Right ventricle myocardium superior (tissue), 1 donor: ENCODE measurements at regions not wholly inside any gene's neighbourhood (a gene's known extent, or its start where the extent isn't known, plus 50 kb on each side); places are given as distances from the start of the nearest gene placed in this dataset.

Experiments
- ATAC-seq: fragments of 200-7000 bp; cut with Tn5 transposase; one replicate; pipeline ENCODE4 v1.9.1; 2020; ENCODE audit warnings: mild to moderate bottlenecking; ENCODE audit not compliant: poor library complexity
- DNase-seq: peaks from one replicate; pipeline ENCODE4 v3.0.0-alpha.2; 2020
- intact Hi-C: fragments of 100-400 bp; cut with DNase I; formaldehyde crosslinking; loops from one replicate; pipeline ENCODE4 v1.11.2; 2022
- donor health status: DM: no; HTN: yes; CAD: no; lungs with severe emphysema.

DNA sequence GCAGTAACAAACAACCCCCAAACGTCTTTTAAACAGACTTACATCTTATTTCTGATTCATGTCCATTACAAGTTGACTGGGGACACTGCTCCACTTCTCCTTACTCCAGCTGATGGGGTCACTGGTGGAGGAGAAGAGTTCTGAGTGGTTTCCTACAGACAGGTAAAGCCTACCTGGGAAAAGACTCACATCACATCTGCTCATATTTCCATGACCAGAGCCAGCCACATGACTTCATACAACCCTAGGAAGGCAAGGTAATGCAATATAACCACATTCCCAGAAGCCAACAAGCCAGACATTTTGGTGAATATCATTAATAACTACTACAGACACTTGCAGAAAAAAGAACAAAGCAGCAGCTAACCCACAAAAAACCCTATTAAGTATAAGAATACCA is 90.5 kb upstream of the IRX6 start:
- no peak for DNase-seq
- intact Hi-C loops = no loop called here

DNA sequence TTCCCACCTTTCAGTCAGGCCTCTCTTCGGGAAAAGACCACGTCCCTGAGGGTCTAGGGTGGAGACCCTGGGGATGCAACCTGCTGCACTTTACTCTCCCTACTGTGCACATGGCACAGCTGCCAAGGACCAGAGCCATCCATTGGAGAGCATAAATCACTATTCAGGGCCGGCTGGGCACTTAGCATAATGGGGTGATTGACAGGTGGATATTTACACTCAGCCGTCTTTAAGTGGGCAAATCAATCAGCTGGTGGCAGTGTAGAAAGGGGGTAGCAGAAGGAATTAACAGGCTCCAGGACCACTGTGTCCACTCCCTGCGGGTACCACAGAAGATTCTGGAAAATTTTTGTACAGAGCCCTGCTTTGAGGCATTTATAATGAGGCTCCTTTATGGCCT is 87.3 kb upstream of the IRX6 start:
- intact Hi-C loops = no loop called here
- DNase-seq (no peak), ATAC-seq (no peak)

More for the DNA sequence above, 90.5 kb upstream of the IRX6 start:
- no peak for ATAC-seq

DNA sequence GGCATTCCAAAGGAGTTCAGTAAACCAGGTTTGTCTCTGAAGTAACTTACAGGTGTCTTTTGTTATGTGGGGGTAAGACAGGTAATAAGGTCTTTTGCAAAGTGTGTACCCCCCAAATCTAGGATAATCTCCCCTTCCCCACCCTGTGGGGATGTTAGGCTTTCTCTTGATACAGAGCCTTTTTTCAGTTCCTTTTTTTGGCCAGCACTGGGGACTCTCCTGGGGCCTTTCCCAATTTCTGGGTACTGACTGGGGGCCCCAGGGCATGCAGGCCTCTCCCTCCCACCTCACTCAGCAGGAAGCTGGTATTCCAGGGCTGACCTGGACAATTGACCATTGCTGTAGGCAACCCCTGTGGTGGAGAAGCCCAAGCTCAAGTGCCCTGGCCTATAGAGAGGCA is 84.3 kb upstream of the IRX6 start:
- intact Hi-C loops = no loop called here
- DNase-seq (no peak), ATAC-seq (no peak)

DNA sequence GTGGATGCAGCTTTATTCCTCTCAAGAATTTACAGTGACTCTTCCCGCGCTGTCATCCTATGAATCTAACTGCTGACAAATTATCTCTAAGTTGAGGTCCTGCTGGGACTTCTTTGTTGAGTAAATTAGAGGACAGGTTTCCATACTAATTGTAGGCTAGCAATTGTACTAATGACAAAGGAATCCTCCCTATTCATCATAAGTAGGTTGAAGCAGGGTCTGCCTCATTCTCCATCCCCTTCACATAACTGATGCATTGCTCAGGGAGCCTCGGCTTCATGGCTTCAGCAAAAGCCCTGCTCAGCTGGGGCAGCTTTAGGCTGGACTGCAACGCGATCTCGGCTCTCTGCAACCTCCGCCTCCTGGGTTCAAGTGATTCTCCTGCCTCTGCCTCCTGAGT is 83.1 kb upstream of the IRX6 start:
- ATAC-seq (no peak), DNase-seq (no peak)
- intact Hi-C loops = no loop called here

DNA sequence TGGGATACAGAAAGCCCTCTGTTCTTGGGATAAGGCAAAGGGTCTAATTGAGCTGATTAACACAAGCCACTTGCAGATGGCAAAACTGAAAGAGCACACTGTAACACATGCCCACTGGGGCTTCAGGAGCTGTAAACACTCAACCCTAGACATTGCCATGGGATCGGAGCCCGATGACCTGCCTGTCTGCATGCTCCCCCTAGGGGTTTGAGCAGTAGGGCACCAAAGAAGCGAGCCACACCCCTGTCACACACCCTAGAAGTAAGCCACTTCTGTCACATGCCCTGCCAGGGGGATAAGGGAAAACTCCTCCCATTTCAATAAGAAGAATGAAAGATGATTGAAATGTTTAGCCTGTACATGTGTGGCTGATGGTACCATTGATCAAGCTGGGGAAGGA is 81.3 kb upstream of the IRX6 start:
- intact Hi-C loops = no loop called here
- no peak for ATAC-seq
- DNase-seq = no peak

DNA sequence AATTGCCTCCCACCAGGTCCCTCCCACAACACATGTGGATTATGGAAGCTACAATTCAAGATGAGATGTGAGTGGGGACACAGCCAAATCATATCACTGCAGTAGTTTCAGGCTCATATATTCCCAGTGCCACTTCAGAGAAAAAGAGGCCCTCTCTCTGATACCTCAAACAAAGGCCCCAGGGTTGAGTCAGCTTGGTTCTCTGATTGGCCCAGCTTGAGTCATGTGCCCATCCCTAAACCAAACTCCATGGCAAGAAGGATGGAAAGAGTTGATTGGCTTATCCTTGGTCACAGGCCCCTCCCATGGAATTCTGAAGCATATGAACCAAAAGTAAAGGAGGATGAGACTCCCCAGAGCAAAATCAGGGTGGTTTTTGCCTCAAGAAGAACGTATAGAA is 75.9 kb upstream of the IRX6 start:
- intact Hi-C loops = no loop called here
- no peak for DNase-seq
- no peak for ATAC-seq

DNA sequence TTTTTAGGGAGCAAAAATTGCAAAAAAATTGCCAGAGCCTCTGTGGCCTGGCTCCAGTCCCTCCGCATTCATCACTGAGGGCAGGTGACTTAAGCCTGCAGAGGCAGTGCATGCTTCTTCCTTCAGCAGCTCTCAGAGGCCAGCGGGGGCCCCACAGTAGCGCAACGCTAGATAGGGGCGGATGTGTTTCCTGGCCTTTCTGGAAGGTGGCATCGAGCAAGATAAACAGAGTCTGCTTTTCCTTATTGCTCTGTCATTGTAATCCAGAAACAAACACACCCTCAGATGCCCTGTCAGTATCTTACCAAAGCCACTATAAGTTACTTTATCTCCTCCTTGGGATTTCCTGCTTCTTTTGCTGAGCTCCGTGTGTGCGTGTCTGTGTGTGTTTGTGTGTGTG is 75.5 kb upstream of the IRX6 start:
- intact Hi-C loops = no loop called here
- ATAC-seq (no peak), DNase-seq (no peak)

DNA sequence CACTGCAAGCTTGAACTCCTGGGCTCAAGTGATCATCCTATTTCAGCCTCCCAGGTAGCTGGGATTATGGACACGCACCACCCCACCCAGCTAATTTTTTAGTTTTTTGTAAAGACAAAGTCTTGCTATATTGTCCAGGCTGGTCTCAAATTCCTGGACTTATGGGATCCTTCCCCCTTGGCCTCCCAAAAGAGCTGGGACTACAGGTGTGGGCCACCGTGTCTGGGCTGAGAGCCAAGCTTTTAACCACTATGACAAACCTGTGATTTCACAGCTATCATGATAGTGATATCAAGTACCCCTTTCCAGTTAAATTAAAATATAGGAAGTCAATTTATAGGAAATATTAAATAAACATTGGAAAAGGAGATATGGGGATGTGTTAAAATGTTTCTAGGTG is 74.6 kb upstream of the IRX6 start:
- DNase-seq (no peak), ATAC-seq (no peak)
- intact Hi-C loops = no loop called here

DNA sequence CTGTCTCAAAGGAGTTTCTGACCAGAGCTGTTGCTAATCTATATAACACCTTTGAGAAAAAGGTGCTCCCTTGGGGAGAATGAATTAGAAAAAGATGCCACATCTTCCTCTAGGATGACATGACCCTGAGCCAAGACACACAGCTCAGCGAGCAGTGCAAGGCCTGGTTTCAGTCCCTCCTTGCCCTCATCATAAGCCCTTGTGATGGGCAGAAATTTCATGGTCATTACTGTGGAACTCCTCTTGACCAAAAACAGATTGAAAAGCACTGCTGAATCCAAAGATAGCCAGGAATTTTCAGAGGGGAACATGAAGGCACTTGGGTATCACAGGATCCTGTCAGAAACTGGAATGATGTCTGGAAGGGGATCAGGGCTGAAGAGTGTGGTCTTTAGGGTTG is 74.1 kb upstream of the IRX6 start:
- ATAC-seq (no peak), DNase-seq (no peak)
- intact Hi-C loops = no loop called here

DNA sequence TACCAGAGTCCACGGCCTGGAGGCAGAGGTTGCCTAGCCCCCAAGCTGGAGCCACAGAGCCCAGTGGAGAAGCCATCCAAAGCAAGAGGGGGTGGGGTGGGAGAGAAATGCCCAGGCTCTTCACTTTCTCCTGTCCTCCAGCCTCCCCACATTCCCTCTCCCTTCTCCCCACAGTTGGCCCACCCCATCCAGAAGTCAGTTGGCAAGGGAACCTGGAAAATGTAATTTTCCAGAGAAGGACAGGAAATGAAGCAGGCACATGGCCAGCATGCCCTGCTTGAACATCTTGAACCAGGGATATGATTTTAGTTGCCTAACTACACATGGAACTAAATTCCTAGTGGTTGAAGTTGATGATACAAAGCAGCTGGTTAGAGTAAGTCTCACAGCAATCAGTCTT is 73.3 kb upstream of the IRX6 start:
- no peak for ATAC-seq
- no peak for DNase-seq
- intact Hi-C loops = no loop called here

DNA sequence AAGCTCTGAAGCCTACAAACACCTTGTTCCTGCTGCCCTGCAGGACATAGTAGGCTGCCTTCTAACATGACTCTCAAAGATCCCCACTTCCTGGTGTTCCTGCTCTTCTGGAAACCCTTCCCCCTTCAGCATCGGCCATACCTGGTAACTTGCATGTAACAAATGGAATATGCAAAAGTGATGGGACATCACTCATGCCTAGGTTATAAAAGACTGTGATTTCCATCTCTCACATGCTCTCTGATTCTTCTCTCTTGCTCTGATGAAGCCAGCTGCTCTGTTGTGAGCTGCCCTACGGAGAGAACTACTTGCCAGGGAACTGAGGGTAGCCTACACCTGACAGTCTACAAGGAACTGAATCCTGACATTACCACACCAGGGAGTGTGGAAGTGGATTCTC is 72.9 kb upstream of the IRX6 start:
- ATAC-seq (no peak), DNase-seq (no peak)
- intact Hi-C loops = no loop called here

DNA sequence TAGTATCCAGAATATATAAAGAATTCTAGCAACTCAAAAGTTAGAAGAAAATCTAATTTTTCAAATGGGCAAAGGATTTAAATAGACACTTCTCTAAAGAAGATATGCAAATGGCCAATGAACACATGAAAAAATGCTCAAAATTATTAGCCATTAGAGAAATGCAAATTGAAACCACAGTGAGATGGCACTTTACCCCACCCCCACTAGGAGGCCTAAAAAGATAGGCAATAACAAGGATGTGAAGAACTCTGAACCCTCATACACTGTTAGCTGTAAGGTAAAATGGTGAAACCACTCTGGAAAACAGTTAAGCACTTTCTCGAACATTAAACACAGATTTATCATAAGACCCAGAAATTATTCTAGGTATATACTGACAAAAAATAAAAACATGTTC is 71.4 kb upstream of the IRX6 start:
- ATAC-seq = no peak
- DNase-seq = no peak
- intact Hi-C loops = no loop called here

DNA sequence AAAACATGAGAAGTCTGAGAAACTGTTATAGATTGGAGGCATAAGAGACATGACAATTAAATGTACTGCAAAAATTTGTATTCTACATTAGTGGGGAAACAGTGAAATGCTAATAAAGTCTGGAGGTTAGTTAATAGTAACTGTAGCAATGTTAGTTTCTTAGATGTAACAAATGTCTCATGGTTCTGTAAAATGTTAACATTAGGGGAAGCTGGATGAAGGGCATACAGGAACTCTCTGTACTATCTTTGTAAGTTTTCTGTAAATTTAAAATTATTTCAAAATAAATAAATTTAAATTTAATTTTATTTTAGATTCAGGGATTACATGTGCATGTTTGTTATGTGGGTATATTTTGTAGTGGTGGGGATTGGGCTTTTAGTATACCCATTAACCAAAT is 70.0 kb upstream of the IRX6 start:
- DNase-seq (no peak), ATAC-seq (no peak)
- intact Hi-C loops = no loop called here

DNA sequence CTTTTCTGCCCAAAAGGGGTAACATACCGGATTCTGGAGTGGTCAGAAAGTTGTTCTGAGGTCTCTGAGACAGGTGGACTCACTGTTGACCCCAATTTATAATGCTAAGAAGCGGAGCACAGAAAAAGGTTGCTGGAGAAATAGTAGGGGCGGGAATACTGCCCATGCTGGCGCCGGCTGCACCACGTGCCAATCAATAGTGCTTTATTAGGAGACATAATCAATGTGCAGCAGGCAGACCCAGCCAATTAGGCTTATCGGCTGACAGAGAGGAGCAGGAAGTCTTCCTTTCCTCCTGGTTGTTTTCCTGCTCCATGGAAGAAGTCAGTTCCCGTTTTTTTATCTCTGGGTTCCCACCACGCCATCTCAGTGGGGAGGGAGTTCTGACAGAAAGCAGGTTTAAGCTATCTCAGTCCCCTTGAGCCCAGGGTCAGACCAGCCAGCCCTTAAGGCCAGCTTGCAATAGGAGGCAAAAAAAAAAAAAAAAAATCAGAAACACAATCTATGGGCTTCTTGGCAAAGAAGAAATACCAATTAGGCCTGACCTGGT is 68.2 kb upstream of the IRX6 start:
- intact Hi-C loops = no loop called here
- DNase-seq = no peak
- no peak for ATAC-seq

DNA sequence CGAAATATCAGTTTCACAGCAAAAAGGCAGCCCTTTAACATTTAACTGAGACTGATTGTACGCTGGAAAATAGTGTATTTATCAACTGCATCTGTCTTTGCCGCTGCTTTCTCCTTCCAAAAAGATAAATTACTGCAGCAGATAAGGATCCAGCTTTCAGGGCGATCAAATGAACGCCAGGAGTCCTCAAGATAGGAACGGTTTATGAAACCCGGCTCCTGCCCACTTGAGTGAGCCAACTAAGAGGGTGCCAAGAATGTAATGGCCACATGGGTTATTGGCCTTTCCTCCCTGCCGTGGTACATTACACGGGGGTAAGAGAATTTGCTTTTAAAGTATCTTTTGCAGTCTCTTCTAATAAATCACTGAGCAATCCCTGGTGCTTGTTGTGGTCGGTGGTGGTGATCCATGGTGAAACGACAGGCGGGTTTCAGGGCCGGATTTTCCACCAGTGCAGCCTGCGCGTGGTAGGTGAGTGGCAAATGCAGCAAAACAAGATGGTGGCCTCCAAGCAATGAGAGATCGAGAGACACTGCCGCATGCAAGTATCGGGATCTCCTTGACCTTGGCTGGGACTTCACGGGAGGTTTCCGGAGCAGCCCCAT is 67.5 kb upstream of the IRX6 start:
- DNase-seq (no peak), ATAC-seq (no peak)
- intact Hi-C loops = no loop called here

DNA sequence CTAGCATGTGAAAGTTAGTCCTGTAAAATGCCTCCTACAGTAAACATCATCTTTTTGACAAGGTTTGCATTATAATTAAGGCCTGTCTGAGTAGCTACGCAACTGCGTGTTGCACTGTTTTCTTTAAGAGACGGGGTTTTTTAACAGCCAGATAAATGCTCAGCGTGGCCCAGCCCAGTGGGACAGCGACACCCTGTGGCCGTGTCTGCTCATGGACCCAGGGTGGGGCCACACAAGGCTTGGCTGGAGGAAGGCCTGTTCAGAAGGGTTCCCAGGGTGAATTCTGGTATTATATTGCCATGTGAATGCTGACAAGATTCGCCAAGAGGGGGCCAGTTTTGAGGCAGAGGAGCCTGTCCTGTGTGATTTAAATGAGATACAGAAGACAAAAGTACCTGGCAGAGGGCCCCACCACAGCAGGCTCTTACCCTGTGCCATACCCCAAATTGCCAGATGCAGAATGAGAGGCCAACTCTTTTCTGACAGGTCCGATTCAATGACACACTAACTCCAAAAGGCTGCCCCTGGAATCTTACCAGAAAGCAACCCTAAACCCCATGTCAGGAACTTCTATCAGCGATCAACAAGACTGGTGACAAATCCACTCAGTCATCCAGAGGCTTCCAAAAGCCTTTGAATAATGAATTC is 65.9 kb upstream of the IRX6 start:
- intact Hi-C loops = no loop called here
- peak; percentile 77 for ATAC-seq

DNA sequence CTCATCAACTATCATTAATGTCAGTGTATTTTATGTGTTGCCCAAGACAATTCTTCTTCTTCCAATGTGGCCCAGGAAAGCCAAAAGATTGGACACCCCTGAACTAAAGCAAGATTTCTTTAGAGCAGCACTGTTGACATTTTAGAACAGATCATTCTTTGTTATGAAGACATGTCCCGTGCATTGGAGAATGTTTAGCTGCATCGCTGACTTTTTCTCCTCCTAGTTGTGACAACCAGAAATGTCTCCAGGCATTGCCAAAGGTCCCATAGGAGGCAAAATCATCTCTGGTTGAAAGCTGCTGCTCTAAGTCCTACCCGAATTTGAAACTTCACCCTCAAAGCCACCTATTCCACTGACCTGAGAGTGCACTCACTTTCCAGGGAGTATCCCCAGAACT is 62.7 kb upstream of the IRX6 start:
- DNase-seq (no peak), ATAC-seq (no peak)
- intact Hi-C loops = no loop called here

More for the DNA sequence above, 65.9 kb upstream of the IRX6 start:
- peak; percentile 67 for DNase-seq

DNA sequence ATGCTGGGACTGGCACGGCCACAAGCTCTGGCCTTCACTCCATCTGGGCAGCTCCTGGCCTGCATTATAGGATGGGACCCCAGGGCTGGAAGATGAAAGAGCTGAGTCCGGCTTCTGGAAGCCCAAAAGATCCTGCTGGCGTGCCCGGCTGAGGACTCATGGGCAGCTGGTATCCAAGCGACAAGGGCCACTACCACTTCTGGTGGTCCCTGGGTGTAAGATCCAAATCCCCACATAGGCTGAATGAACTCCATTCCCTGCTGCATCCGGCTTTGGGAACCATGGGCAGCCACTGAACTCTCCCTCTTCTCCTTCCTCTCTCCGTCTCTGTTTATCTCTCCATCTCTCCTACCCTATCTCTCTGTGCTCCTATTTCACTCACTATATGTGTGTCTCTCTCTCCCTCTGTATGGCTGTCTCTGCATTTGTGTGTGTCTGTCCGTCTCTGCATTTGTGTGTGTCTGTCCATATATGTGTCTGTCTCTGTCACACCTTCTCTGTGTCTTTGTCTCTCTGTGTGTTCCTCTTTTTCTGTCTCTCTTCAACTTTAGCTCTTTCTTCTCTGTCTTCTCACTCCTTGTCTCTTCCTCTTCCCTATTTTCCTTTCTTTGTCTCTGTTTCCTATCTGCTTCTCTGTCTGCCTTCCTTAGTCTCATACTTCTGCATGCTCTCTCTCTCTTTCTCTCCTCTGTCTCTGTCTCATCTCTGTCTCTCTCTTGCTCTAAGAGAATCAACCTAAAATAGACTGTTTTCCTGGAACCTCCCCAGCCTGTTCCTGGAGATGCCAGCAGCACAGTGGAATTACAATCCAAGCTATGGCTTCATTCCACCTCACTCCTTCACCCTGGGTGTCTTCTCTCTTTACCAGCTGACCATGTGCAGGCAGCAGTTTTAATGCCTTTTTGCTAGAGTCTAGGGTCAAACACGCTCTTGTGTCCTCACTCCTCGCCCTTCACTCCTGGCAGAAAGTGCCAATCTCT is 60.4 kb upstream of the IRX6 start:
- ATAC-seq = peak; percentile 85
- intact Hi-C loops = no loop called here

DNA sequence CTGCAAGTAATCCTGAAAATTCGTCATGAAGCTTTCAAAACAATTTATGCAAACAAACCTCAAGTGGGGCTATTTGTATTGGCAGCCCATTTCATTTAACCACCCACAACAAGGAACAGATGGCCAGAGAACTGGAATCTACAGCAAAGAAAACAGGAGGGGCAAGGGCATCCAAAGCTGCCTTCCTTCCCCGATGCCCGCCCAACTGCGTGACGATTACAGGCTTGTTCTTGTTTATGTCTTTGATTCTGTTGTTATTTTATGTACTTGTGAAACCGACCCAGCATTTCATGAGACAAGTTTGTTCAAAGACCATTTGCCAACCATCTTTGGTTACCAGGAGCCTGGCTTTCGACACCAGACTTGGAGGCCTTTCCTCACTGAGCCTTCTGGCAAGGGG is 59.1 kb upstream of the IRX6 start:
- no peak for ATAC-seq
- no peak for DNase-seq
- intact Hi-C loops = no loop called here

More for the DNA sequence above, 60.4 kb upstream of the IRX6 start:
- no peak for DNase-seq

DNA sequence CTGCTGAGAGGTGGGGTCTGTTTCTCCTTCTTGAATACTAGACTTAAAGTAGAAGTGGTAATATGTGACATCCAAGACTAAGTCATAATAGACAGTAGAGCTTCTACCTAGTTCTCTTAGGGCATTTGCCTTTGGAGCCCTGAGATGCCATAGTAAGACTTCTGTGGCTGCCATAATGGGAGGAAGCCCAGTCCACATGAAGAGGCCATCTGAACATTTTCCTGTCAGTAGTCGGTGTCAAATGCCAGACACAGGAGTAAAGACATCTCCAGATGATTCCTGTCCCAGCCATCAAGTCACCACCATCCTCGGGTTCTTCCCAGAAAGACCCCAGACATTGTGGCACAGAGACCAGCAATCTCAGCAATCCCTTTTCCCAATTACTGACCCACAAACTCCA is 58.1 kb upstream of the IRX6 start:
- intact Hi-C loops = no loop called here
- DNase-seq (no peak), ATAC-seq (no peak)
